Trophoblast cell (in vitro differentiated cells and primary cell): ENCODE measurements at regions not wholly inside any gene's neighbourhood (a gene's known extent, or its start where the extent isn't known, plus 50 kb on each side); places are given as distances from the start of the nearest gene placed in this dataset.

Experiments used
- DNase-seq, 2 donors: peaks; one replicate each; pipeline ENCODE4 v3.0.0-alpha.2; 2016
- H2AFZ ChIP-seq: 2 replicates; pipeline ENCODE4 v1.6.1; 2013; ENCODE audit warnings: low read length, moderate library complexity, mild to moderate bottlenecking; ENCODE audit not compliant: insufficient read depth, poor library complexity
- H2AK5ac ChIP-seq: 2 replicates; pipeline ENCODE4 v1.6.1; 2013; ENCODE audit warnings: mild to moderate bottlenecking, low read length
- H2BK120ac ChIP-seq: 2 replicates; pipeline ENCODE4 v1.6.1; 2013; ENCODE audit warnings: low read length, mild to moderate bottlenecking, moderate library complexity; ENCODE audit not compliant: insufficient read depth, poor library complexity
- H2BK12ac ChIP-seq: 2 replicates; pipeline ENCODE4 v1.6.1; 2013; ENCODE audit warnings: mild to moderate bottlenecking, low read length, moderate library complexity
- H2BK5ac ChIP-seq: 2 replicates; pipeline ENCODE4 v1.6.1; 2013; ENCODE audit warnings: low read length, low read depth, moderate library complexity, mild to moderate bottlenecking; ENCODE audit not compliant: poor library complexity
- H3K14ac ChIP-seq: 2 replicates; pipeline ENCODE4 v1.6.1; 2013; ENCODE audit warnings: mild to moderate bottlenecking, low read length
- H3K18ac ChIP-seq: 2 replicates; pipeline ENCODE4 v1.6.1; 2013; ENCODE audit warnings: mild to moderate bottlenecking, low read length
- H3K23ac ChIP-seq: 2 replicates; pipeline ENCODE4 v1.6.1; 2013; ENCODE audit warnings: low read length
- H3K27ac ChIP-seq: 2 replicates; pipeline ENCODE4 v1.5.1; 2013; ENCODE audit warnings: low read depth, mild to moderate bottlenecking, inconsistent platforms, low read length, moderate library complexity
- H3K27me3 ChIP-seq: 2 replicates; pipeline ENCODE4 v1.6.1; 2013; ENCODE audit warnings: inconsistent platforms, mild to moderate bottlenecking, low read length, moderate library complexity; ENCODE audit not compliant: insufficient read depth
- H3K36me3 ChIP-seq, 2 experiments: 1 replicate in 1 of 2; 2 replicates in 1 of 2; pipeline ENCODE4 v1.6.1; 2013; ENCODE audit warnings: low read length in 2 of 2, mild to moderate bottlenecking in 2 of 2, moderate library complexity in 1 of 2; ENCODE audit not compliant: insufficient read depth in 2 of 2, control insufficient read depth in 1 of 2
- H3K4ac ChIP-seq: 2 replicates; pipeline ENCODE4 v1.6.1; 2013; ENCODE audit warnings: low read depth, mild to moderate bottlenecking, low read length, moderate library complexity
- H3K4me1 ChIP-seq, 2 experiments: 1 replicate in 1 of 2; 2 replicates in 1 of 2; pipeline ENCODE4 v1.6.1; 2013; ENCODE audit warnings: low read length in 2 of 2, mild to moderate bottlenecking in 2 of 2, moderate library complexity in 1 of 2; ENCODE audit not compliant: insufficient read depth in 2 of 2, control insufficient read depth in 1 of 2
- H3K4me2 ChIP-seq: 2 replicates; pipeline ENCODE4 v1.6.1; 2013; ENCODE audit warnings: inconsistent platforms, mild to moderate bottlenecking, low read length, moderate library complexity
- H3K4me3 ChIP-seq: 2 replicates; pipeline ENCODE4 v1.5.1; 2013; ENCODE audit warnings: mild to moderate bottlenecking, low read depth, low read length, inconsistent platforms
- H3K79me1 ChIP-seq: one replicate; pipeline ENCODE4 v1.6.1; 2013; ENCODE audit warnings: low read length
- H3K79me2 ChIP-seq: 2 replicates; pipeline ENCODE4 v1.6.1; 2013; ENCODE audit warnings: low read length, mild to moderate bottlenecking; ENCODE audit not compliant: control insufficient read depth, insufficient read depth, poor library complexity
- H3K9ac ChIP-seq: 2 replicates; pipeline ENCODE4 v1.6.1; 2013; ENCODE audit warnings: mild to moderate bottlenecking, low read length
- H3K9me3 ChIP-seq: 2 replicates; pipeline ENCODE4 v1.6.1; 2013; ENCODE audit warnings: low read depth, mild to moderate bottlenecking, control low read depth, inconsistent platforms, low read length; ENCODE audit not compliant: insufficient read depth
- H4K12ac ChIP-seq: 2 replicates; pipeline ENCODE4 v1.6.1; 2013; ENCODE audit warnings: low read depth, mild to moderate bottlenecking, low read length, moderate library complexity
- H4K8ac ChIP-seq: 2 replicates; pipeline ENCODE4 v1.6.1; 2013; ENCODE audit warnings: low read depth, mild to moderate bottlenecking, low read length, moderate library complexity
- H4K91ac ChIP-seq: one replicate; pipeline ENCODE4 v1.6.1; 2013; ENCODE audit warnings: low read depth, mild to moderate bottlenecking, low read length, moderate library complexity
- WGBS: extraction: QIAGEN DNeasy Blood & Tissue Kit; methylation state at CpG from one replicate; pipeline ENCODE4 v1.1.7; 2013; ENCODE audit warnings: missing lambda C conversion rate; ENCODE audit not compliant: insufficient read length, insufficient coverage; ENCODE audit errors: extremely low coverage; 5-methylcytosine and 5-hydroxymethylcytosine counted together

- no peak overlapping the region for H3K4me3 ChIP-seq
- H2BK12ac ChIP-seq = no peak overlapping the region
- no peak overlapping the region for H3K23ac ChIP-seq
- H3K9me3 ChIP-seq = peaks cover under 1% of the 10 kb centered on the region
- no peak overlapping the region for H3K27ac ChIP-seq
- H4K91ac ChIP-seq = no peak overlapping the region
- no peaks in the 10 kb centered on the region for H3K27me3 ChIP-seq
- H3K14ac ChIP-seq = no peak overlapping the region
- no peak overlapping the region for H2BK120ac ChIP-seq
- DNase-seq = no peak
- no peak overlapping the region for H3K4ac ChIP-seq
- no peak overlapping the region for H4K12ac ChIP-seq
- H3K4me2 ChIP-seq = no peak overlapping the region
- no peaks in the 10 kb centered on the region for H3K79me1 ChIP-seq
- no peak overlapping the region for H2AK5ac ChIP-seq
- no peaks in the 10 kb centered on the region for H3K79me2 ChIP-seq
- WGBS = no CpG with 5 or more reads among the region's 3 CpGs
- no peak overlapping the region for H3K9ac ChIP-seq
- no peaks in the 10 kb centered on the region for H3K4me1 ChIP-seq
- no peak overlapping the region for H3K18ac ChIP-seq
- no peak overlapping the region for H2BK5ac ChIP-seq
- no peak overlapping the region for H2AFZ ChIP-seq
- no peak overlapping the region for H4K8ac ChIP-seq
- peaks cover 0 to 2% of the 10 kb centered on the region in 2 experiments for H3K36me3 ChIP-seq
These were observed 100.5 kb upstream of the HMGCLL1 start for GRCh38 chr6:55679503-55679902.

GRCh38 chr6:55678330-55679224 is 99.6 kb upstream of the HMGCLL1 start:
- no peak overlapping the region for H2BK5ac ChIP-seq
- H3K4me3 ChIP-seq = no peak overlapping the region
- no peaks in the 10 kb centered on the region for H3K9me3 ChIP-seq
- no peak overlapping the region for H3K23ac ChIP-seq
- H4K8ac ChIP-seq = no peak overlapping the region
- H3K36me3 ChIP-seq = peaks cover 0 to 2% of the 10 kb centered on the region in 2 experiments
- no peak overlapping the region for H4K12ac ChIP-seq
- H3K27ac ChIP-seq = no peak overlapping the region
- no peak overlapping the region for H2BK120ac ChIP-seq
- no peaks in the 10 kb centered on the region for H3K4me1 ChIP-seq
- H4K91ac ChIP-seq = no peak overlapping the region
- H2AK5ac ChIP-seq = no peak overlapping the region
- no peak overlapping the region for H2BK12ac ChIP-seq
- no peaks in the 10 kb centered on the region for H3K27me3 ChIP-seq
- DNase-seq = no peak
- no peak overlapping the region for H2AFZ ChIP-seq
- no peak overlapping the region for H3K9ac ChIP-seq
- H3K4ac ChIP-seq = no peak overlapping the region
- H3K18ac ChIP-seq = no peak overlapping the region
- H3K79me1 ChIP-seq = no peaks in the 10 kb centered on the region
- no peak overlapping the region for H3K14ac ChIP-seq
- no peak overlapping the region for H3K4me2 ChIP-seq
- no peaks in the 10 kb centered on the region for H3K79me2 ChIP-seq
- no CpG with 5 or more reads among the region's 8 CpGs for whole genome bisulfite sequencing

- H2AFZ ChIP-seq = no peak overlapping the region
- H4K8ac ChIP-seq = no peak overlapping the region
- H2AK5ac ChIP-seq = no peak overlapping the region
- no peak overlapping the region for H2BK120ac ChIP-seq
- no peak overlapping the region for H3K4ac ChIP-seq
- H3K9me3 ChIP-seq = no peaks in the 10 kb centered on the region
- H3K4me2 ChIP-seq = no peak overlapping the region
- H2BK5ac ChIP-seq = no peak overlapping the region
- no peak overlapping the region for H2BK12ac ChIP-seq
- no peaks in the 10 kb centered on the region for H3K79me1 ChIP-seq
- no peaks in the 10 kb centered on the region for H3K79me2 ChIP-seq
- H3K4me3 ChIP-seq = no peak overlapping the region
- H3K27ac ChIP-seq = no peak overlapping the region
- no peak overlapping the region for H3K14ac ChIP-seq
- no peak overlapping the region for H3K18ac ChIP-seq
- H4K12ac ChIP-seq = no peak overlapping the region
- H3K23ac ChIP-seq = no peak overlapping the region
- H3K9ac ChIP-seq = no peak overlapping the region
- peaks cover 0 to 2% of the 10 kb centered on the region in 2 experiments for H3K36me3 ChIP-seq
- no peak for DNase-seq
- H3K4me1 ChIP-seq = no peaks in the 10 kb centered on the region
- no CpG with 5 or more reads among the region's 5 CpGs for whole genome bisulfite sequencing
- H4K91ac ChIP-seq = no peak overlapping the region
- H3K27me3 ChIP-seq = no peaks in the 10 kb centered on the region
These were observed 97.7 kb upstream of the HMGCLL1 start for GRCh38 chr6:55676736-55677135.

GRCh38 chr6:55675941-55676340 is 96.9 kb upstream of the HMGCLL1 start:
- no peak overlapping the region for H3K27ac ChIP-seq
- H4K8ac ChIP-seq = no peak overlapping the region
- H3K4me1 ChIP-seq = no peaks in the 10 kb centered on the region
- H3K36me3 ChIP-seq = peaks cover 0 to 2% of the 10 kb centered on the region in 2 experiments
- DNase-seq = no peak
- no peak overlapping the region for H2AFZ ChIP-seq
- no peak overlapping the region for H3K4me3 ChIP-seq
- no peak overlapping the region for H4K91ac ChIP-seq
- no peak overlapping the region for H3K23ac ChIP-seq
- H3K27me3 ChIP-seq = no peaks in the 10 kb centered on the region
- H2BK5ac ChIP-seq = no peak overlapping the region
- no peak overlapping the region for H4K12ac ChIP-seq
- no peak overlapping the region for H3K14ac ChIP-seq
- no peak overlapping the region for H2AK5ac ChIP-seq
- no peak overlapping the region for H3K4ac ChIP-seq
- H3K79me1 ChIP-seq = no peaks in the 10 kb centered on the region
- H3K4me2 ChIP-seq = no peak overlapping the region
- no peaks in the 10 kb centered on the region for H3K79me2 ChIP-seq
- H3K18ac ChIP-seq = no peak overlapping the region
- no peak overlapping the region for H2BK120ac ChIP-seq
- H3K9ac ChIP-seq = no peak overlapping the region
- no peaks in the 10 kb centered on the region for H3K9me3 ChIP-seq
- H2BK12ac ChIP-seq = no peak overlapping the region
